ENCODE measurements at regions not wholly inside any gene's neighbourhood (a gene's known extent, or its start where the extent isn't known, plus 50 kb on each side); places are given as distances from the start of the nearest gene placed in this dataset.

DNA sequence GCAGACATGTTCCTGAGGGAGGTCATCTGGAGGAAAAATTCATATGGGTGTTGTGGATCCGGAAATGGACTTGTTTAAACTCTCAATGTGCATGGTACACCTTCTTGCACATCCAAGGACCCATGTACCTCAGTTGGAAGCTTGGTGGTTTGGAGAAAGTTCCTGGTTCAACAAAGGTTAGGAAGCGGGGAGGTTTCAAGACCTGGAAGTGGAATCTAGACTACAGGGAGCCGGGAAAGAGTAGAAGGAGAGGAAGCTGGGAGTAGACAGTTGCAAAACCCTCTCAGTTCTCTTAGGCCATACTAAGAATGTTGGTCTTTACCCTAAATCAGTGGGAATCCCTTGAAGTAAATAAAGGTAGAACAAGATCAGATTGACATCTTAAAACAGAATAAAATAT lies 209.8 kb upstream of the SPOPL start:
- TF ChIP-seq GATA2 (IDR thresholded peaks at IDR 0.05; ENCODE audit: low read depth, low read length) = no peak
- TF ChIP-seq GATA3 (IDR thresholded peaks at IDR 0.05; ENCODE audit: low read depth, low read length) = no peak
